ENCODE measurements at regions not wholly inside any gene's neighbourhood (a gene's known extent, or its start where the extent isn't known, plus 50 kb on each side); places are given as distances from the start of the nearest gene placed in this dataset.
A peak's percentile ranks its signal among the peaks of the same experiment; 100 is the strongest.

DNA sequence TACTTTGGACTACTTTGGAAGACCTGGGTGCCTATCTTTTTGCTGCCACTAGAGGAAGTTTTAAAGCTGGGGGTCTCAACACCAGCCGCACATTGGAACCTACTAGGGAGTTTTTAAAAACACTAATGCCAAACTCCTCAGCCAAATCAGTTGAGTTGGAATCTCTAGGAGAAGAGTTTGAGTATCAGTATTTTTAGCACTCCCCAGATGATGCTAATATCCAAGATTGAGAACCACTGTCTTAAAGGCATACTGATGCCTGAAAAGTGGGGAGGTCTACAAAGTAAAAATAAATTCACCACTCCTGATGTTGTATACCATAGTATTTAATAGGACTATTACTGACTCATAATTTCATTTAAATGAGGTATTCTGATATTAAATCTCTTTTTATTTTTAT, 62.9 kb upstream of the COL21A1 start:
- ATAC-seq, result 0 out of 3 replicates have a peak, but pooled peaks have one; percentile 31
- H3K9me3 ChIP-seq (ENCODE audit: low read length), result no peaks in the 10 kb centered on the region
- no peaks in the 10 kb centered on the region for H4K20me1 ChIP-seq (ENCODE audit: insufficient read depth, low read length)
- H3K27me3 ChIP-seq (ENCODE audit: control insufficient read depth in 1 of 2, insufficient read depth in 2 of 2, low read length in 2 of 2), result peaks cover 0 to 8% of the 10 kb centered on the region in 2 experiments; a peak in 1 of 5 replicates
- no TSS peak for BruUV-seq (replicated peaks)
- no peak overlapping the region for H3K9ac ChIP-seq (ENCODE audit: insufficient read depth, low read depth, low read length)
- in situ Hi-C loops (cut with HindIII; ENCODE audit: extremely low pct_ligation_motif_present, low pct_unique_long_range_greater_than_20kb), result no loop called here
- no peaks in the 10 kb centered on the region for H3K36me3 ChIP-seq (replicated peaks in 1 of 2; ENCODE audit: control insufficient read depth in 1 of 2, insufficient read depth in 2 of 2, low read length in 2 of 2)
- H2AFZ ChIP-seq (ENCODE audit: low read length), result no peak overlapping the region
- H3K27ac ChIP-seq (ENCODE audit: extremely low read length, insufficient read depth, low read length), result no peak overlapping the region
- FAIRE-seq, result no peak
- H3K4me1 ChIP-seq (ENCODE audit: insufficient read depth, low read length), result no peaks in the 10 kb centered on the region
- H3K79me2 ChIP-seq (ENCODE audit: insufficient read depth, low read length), result no peaks in the 10 kb centered on the region
- ChIA-PET CTCF (ENCODE audit: low intra/inter-chr PET ratio, low total read pairs) (no interaction called here), POLR2A (no interaction called here)
- no peak overlapping the region for H3K4me3 ChIP-seq (replicated peaks in 1 of 3; ENCODE audit: insufficient read depth in 1 of 3, low read depth in 2 of 3, low read length in 3 of 3)
- WGBS (ENCODE audit: low lambda C conversion rate), result 55% methylated on average over 1 of the region's 1 CpG
- intact Hi-C loops (cut with micrococcal nuclease; ENCODE audit: unreplicated experiment), result loop anchor here (10.0 kb wide), 1 partner anchor 385 kb away; no protein-coding TSS in a partner anchor
- no peak for DNase-seq (ENCODE audit: low spot score)
- H3K4me2 ChIP-seq (ENCODE audit: low read depth, low read length), result no peak overlapping the region
- TF ChIP-seq HOXA3 (CRISPR knock-in tag; IDR thresholded peaks at IDR 0.05) (no peak), ZNF556 (CRISPR knock-in tag; IDR thresholded peaks at IDR 0.05; ENCODE audit: borderline replicate concordance) (no peak), FLYWCH1 (CRISPR knock-in tag; IDR thresholded peaks at IDR 0.05) (no peak), NR2C2 (CRISPR knock-in tag; IDR thresholded peaks at IDR 0.05; ENCODE audit: borderline replicate concordance) (no peak), MAFK (conservative IDR thresholded peaks at IDR 0.05 in 1 of 2, IDR thresholded peaks at IDR 0.05 in 1 of 2; ENCODE audit: low read length in 2 of 2) (no peak), MYC (CRISPR knock-in tag; IDR thresholded peaks at IDR 0.05; ENCODE audit: borderline replicate concordance) (no peak), PCBP1 (IDR thresholded peaks at IDR 0.05; ENCODE audit: borderline replicate concordance, low read depth, low read length) (no peak), HDAC6 (IDR thresholded peaks at IDR 0.05; ENCODE audit: low read depth, low read length) (no peak), HMG20A (CRISPR knock-in tag; IDR thresholded peaks at IDR 0.05; ENCODE audit: borderline replicate concordance) (no peak), ZNF331 (CRISPR knock-in tag; IDR thresholded peaks at IDR 0.05) (no peak), PAX8 (CRISPR knock-in tag; IDR thresholded peaks at IDR 0.05; ENCODE audit: borderline replicate concordance) (no peak), ZNF564 (CRISPR knock-in tag; IDR thresholded peaks at IDR 0.05) (no peak), RELA (CRISPR knock-in tag; IDR thresholded peaks at IDR 0.05) (no peak), ZKSCAN1 (IDR thresholded peaks at IDR 0.05; ENCODE audit: low read length) (no peak), NCOR1 (IDR thresholded peaks at IDR 0.05; ENCODE audit: borderline replicate concordance, low read length) (no peak)
- TF ChIP-seq, protein P1, sequence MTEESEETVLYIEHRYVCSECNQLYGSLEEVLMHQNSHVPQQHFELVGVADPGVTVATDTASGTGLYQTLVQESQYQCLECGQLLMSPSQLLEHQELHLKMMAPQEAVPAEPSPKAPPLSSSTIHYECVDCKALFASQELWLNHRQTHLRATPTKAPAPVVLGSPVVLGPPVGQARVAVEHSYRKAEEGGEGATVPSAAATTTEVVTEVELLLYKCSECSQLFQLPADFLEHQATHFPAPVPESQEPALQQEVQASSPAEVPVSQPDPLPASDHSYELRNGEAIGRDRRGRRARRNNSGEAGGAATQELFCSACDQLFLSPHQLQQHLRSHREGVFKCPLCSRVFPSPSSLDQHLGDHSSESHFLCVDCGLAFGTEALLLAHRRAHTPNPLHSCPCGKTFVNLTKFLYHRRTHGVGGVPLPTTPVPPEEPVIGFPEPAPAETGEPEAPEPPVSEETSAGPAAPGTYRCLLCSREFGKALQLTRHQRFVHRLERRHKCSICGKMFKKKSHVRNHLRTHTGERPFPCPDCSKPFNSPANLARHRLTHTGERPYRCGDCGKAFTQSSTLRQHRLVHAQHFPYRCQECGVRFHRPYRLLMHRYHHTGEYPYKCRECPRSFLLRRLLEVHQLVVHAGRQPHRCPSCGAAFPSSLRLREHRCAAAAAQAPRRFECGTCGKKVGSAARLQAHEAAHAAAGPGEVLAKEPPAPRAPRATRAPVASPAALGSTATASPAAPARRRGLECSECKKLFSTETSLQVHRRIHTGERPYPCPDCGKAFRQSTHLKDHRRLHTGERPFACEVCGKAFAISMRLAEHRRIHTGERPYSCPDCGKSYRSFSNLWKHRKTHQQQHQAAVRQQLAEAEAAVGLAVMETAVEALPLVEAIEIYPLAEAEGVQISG (CRISPR knock-in tag; IDR thresholded peaks at IDR 0.05), result no peak
- TF ChIP-seq, protein P2, sequence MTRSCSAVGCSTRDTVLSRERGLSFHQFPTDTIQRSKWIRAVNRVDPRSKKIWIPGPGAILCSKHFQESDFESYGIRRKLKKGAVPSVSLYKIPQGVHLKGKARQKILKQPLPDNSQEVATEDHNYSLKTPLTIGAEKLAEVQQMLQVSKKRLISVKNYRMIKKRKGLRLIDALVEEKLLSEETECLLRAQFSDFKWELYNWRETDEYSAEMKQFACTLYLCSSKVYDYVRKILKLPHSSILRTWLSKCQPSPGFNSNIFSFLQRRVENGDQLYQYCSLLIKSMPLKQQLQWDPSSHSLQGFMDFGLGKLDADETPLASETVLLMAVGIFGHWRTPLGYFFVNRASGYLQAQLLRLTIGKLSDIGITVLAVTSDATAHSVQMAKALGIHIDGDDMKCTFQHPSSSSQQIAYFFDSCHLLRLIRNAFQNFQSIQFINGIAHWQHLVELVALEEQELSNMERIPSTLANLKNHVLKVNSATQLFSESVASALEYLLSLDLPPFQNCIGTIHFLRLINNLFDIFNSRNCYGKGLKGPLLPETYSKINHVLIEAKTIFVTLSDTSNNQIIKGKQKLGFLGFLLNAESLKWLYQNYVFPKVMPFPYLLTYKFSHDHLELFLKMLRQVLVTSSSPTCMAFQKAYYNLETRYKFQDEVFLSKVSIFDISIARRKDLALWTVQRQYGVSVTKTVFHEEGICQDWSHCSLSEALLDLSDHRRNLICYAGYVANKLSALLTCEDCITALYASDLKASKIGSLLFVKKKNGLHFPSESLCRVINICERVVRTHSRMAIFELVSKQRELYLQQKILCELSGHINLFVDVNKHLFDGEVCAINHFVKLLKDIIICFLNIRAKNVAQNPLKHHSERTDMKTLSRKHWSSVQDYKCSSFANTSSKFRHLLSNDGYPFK (CRISPR knock-in tag; IDR thresholded peaks at IDR 0.05; ENCODE audit: borderline replicate concordance), result no peak
- TF ChIP-seq, protein P3, sequence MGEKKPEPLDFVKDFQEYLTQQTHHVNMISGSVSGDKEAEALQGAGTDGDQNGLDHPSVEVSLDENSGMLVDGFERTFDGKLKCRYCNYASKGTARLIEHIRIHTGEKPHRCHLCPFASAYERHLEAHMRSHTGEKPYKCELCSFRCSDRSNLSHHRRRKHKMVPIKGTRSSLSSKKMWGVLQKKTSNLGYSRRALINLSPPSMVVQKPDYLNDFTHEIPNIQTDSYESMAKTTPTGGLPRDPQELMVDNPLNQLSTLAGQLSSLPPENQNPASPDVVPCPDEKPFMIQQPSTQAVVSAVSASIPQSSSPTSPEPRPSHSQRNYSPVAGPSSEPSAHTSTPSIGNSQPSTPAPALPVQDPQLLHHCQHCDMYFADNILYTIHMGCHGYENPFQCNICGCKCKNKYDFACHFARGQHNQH (CRISPR knock-in tag; IDR thresholded peaks at IDR 0.05), result no peak

Data from HepG2 (cell line).